BE2C (cell line): ENCODE measurements at regions not wholly inside any gene's neighbourhood (a gene's known extent, or its start where the extent isn't known, plus 50 kb on each side); places are given as distances from the start of the nearest gene placed in this dataset.

Experiments
- DNase-seq: peaks from one replicate; pipeline ENCODE4 v3.0.0-alpha.2; 2020
- H3K27me3 ChIP-seq: fragments of 250-450 bp; sonication (Bioruptor Pico); 2 replicates; pipeline ENCODE4 v1.5.1; 2020; ENCODE audit warnings: mild to moderate bottlenecking
- H3K36me3 ChIP-seq: fragments of 250-450 bp; sonication (Bioruptor Pico); 2 replicates; pipeline ENCODE4 v1.5.1; 2020; ENCODE audit warnings: mild to moderate bottlenecking
- H3K4me1 ChIP-seq: fragments of 250-450 bp; sonication (Bioruptor Pico); 2 replicates; pipeline ENCODE4 v1.5.1; 2020
- H3K4me3 ChIP-seq: 2 replicates; pipeline ENCODE4 v1.5.1; 2011; ENCODE audit warnings: low read depth, low read length
- H3K9me3 ChIP-seq: fragments of 250-450 bp; sonication (Bioruptor Pico); 2 replicates; pipeline ENCODE4 v1.5.1; 2020
- CTCF ChIP-seq: IDR thresholded peaks from 2 replicates; pipeline ENCODE4 v1.5.1; 2012; ENCODE audit warnings: mild to moderate bottlenecking, low read depth, low read length

DNA sequence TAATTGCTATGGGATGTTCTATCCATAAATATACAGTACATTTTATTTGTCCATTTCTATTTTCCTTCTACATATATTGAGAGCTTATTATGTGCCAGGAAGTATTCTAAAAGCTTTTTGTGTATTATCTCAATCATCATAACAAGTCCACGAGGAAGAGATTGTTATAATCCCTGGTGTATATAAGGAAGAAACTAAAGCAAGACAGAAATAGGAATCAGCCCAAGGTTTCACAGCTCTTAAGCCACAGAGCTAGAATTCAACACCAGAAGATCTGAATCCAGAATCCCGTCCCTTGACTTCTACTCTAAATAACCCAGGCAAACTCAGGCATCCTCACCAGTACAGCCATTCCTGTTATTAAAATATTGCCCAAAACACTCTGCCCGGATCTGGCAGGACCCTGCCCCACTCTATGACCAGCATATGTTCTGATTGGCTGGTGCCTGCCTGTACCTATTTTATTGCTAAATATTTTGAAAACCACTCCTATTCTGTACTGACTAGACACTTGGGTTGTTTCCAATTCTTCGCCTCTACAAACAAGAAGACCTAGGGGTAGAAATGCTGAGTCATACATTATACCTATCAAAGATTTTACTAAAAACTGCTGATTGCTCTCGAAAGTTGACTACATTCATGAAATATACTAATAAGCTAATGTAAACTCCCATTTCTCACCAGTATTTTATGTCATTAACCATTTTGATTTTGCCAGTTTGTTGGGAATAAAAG is 297.4 kb downstream of the ENC1 start:
- no peaks in the 10 kb centered on the region for H3K36me3 ChIP-seq
- H3K27me3 ChIP-seq, result no peaks in the 10 kb centered on the region
- DNase-seq, result no peak
- no peak for TF ChIP-seq CTCF
- no peak overlapping the region for H3K4me3 ChIP-seq
- no peaks in the 10 kb centered on the region for H3K9me3 ChIP-seq
- H3K4me1 ChIP-seq, result no peaks in the 10 kb centered on the region; the same call in none of the 2 replicates

- no peaks in the 10 kb centered on the region for H3K36me3 ChIP-seq
- H3K9me3 ChIP-seq, result no peaks in the 10 kb centered on the region
- no peak overlapping the region for H3K4me3 ChIP-seq
- no peak for DNase-seq
- no peaks in the 10 kb centered on the region for H3K27me3 ChIP-seq
- no peaks in the 10 kb centered on the region; the same call in none of the 2 replicates for H3K4me1 ChIP-seq
- no peak for TF ChIP-seq CTCF
These were observed 298.3 kb downstream of the ENC1 start for GRCh38 chr5:74342182-74342581.

- Histone ChIP-seq H3K9me3 (no peaks in the 10 kb centered on the region), H3K4me1 (peaks cover 4% of the 10 kb centered on the region), H3K27me3 (no peaks in the 10 kb centered on the region), H3K4me3 (no peak overlapping the region), H3K36me3 (no peaks in the 10 kb centered on the region)
- DNase-seq, result no peak
- TF ChIP-seq CTCF, result no peak
These were observed 299.3 kb downstream of the ENC1 start for GRCh38 chr5:74341221-74341620.

GRCh38 chr5:74340476-74340875 is 300.1 kb downstream of the ENC1 start:
- Histone ChIP-seq H3K9me3 (no peaks in the 10 kb centered on the region), H3K4me1 (peaks cover 4% of the 10 kb centered on the region), H3K36me3 (no peaks in the 10 kb centered on the region), H3K27me3 (no peaks in the 10 kb centered on the region), H3K4me3 (no peak overlapping the region)
- TF ChIP-seq CTCF, result no peak
- DNase-seq, result no peak

GRCh38 chr5:74337984-74338310 is 302.6 kb downstream of the ENC1 start:
- no peak for DNase-seq
- TF ChIP-seq CTCF, result no peak
- H3K4me3 ChIP-seq, result no peak overlapping the region
- no peaks in the 10 kb centered on the region for H3K27me3 ChIP-seq
- peaks cover 27% of the 10 kb centered on the region for H3K4me1 ChIP-seq
- H3K36me3 ChIP-seq, result no peaks in the 10 kb centered on the region
- no peaks in the 10 kb centered on the region for H3K9me3 ChIP-seq

- peaks cover 32% of the 10 kb centered on the region for H3K4me1 ChIP-seq
- TF ChIP-seq CTCF, result no peak
- H3K27me3 ChIP-seq, result no peaks in the 10 kb centered on the region
- H3K36me3 ChIP-seq, result no peaks in the 10 kb centered on the region
- no peaks in the 10 kb centered on the region for H3K9me3 ChIP-seq
- no peak for DNase-seq
- H3K4me3 ChIP-seq, result no peak overlapping the region
These were observed 303.1 kb downstream of the ENC1 start for GRCh38 chr5:74337254-74337983.
